ENCODE measurements at regions not wholly inside any gene's neighbourhood (a gene's known extent, or its start where the extent isn't known, plus 50 kb on each side); places are given as distances from the start of the nearest gene placed in this dataset.
"Not testable (repeated sequence)": the region's sequence is repeated elsewhere in the genome, so short reads cannot be mapped to it uniquely, and the experiment has no call there.

GRCh38 chr2:16057661-16058060 lies 117.3 kb downstream of the MYCN start:
- no peak for DNase-seq

- no peak for DNase-seq
Measured at GRCh38 chr2:16055848-16056580, 115.7 kb downstream of the MYCN start.

DNA sequence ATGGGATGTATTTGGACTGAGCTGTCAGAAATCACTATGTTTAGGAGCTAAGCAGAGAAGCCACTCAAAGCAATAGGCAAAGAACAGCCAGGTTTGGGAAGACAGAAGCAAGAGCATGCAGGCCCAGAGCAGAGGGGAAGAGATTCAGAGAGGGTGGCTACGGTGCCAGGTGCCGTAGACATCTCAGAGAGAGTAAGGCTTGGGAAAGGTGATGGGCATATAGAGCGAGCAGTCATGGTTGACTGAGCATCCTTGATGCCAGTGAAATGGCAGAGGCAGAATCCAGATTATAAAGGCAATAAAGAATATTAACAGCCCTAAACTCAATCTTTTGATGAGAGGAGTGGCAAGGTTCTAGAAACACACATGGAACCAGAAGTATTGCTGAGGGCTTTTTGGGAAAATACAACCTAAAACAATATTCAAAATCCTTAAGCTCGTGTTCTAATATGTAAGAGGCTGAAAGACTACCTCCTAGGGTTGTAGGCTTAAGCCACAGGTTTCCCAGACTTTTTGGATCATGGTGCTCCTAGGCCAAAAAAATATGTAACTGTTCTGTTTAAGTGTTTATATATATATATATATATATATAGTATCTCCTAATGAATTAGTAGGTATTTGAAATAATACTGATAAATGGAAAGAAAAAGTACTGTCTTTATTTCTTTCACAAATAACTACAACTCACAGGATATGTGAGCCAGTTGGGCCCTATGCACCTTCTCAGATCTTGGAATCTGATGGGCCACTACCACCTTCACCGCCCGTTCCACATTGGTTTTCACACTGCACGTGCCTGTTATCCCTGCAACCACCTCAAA lies 113.3 kb downstream of the MYCN start:
- DNase-seq, result no peak

DNA sequence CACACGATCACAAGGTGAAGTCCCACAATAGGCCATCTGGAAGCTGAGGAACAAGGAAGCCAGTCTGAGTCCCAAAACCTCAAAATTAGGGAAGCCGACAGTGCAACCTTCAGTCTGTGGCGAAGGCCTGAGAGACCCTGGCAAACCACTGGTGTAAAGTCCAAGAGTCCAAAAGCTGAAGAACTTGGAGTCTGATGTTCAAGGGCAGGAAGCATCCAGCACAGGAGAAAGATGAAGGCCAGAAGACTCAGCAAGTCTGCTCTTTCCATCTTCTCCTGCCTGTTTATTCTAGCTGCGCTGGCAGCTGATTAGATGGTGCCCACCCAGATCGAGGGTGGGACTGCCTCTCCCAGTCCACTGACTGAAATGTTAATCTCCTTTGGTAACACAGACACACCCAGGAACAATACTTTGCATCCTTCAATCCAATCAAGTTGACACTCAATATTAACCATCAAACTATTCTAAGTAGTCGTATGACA lies 112.3 kb downstream of the MYCN start:
- not testable (repeated sequence) for DNase-seq

- DNase-seq, result no peak
Measured at GRCh38 chr2:16051841-16052564, 111.7 kb downstream of the MYCN start.

DNA sequence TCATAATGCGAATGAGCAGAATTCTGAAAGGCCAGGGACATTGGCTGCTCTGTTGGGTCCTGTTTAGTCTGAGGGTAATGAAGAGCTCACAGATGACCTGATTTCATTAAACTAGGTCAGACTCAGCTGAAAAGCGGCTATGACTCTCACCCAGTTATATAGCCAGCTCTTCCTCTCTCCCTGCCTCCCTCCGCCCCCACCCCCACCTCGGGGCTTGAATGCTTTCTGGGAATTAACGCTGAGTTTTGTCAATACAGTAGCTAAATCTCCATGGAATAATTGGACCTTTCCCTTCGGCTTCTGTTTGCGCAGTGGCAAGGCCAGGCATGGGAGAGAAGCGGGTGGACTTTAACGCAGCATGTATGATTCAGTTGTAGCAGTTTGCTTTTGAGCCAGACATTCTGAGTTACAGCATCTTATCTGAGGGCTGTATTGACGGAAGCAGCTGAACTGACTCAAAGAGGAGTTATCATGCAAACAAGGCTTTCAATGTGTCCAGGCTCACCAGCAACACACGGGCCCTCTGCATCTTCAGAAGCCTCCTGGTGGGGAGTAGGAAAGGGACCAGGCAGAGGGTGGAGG lies 110.6 kb downstream of the MYCN start:
- DNase-seq, result no peak

DNA sequence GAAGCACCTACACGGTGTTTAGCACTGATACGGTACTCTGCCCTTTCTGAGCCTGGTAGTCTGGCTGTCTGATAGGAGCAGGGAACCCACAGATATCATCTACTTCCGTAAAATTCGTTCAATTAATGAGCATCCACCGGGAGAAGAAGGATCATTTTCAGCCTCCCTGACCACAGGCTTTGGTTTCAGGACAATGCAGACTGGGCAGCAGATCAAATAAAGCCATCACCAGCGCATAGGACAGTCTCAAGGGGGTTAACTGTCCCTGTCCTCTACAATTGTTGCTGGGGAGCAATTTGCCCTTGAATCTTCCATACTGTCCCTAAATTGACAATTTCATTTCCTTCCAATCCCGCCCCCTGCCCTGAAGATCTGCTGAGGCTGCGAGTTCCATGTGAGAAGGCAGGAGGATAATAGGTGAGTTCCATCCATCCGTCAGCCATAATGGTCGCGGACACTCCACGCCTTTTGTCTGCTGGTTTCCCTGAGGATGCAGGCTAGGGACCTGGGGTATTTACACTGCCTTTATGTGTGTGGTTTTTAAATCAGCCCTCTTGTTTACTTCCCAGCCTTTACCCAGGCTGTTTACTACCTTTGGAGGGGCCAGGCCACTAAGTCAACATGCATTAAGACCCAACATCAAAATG lies 110.0 kb downstream of the MYCN start:
- DNase-seq, result no peak

- no peak for DNase-seq
Measured at GRCh38 chr2:16049406-16049805, 109.1 kb downstream of the MYCN start.

DNA sequence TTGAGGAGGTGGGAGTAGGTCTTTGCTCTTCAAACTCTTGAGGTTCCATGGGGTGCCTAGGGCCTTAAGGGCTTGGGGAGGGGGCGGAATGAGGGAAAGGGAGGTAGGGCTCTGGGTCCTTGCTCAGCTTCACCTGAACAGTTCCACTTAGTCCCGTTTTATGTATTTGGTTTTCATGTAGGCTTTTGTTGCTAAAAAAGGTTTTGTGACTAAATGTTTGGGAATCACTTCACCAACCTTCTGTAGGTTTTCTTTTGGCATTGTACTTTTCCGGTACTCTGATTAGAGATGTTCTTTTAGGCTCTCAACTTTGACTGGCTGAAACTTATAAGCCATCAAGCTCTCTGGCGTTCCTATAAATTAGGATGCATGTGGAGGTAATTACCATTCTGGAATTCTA lies 108.1 kb downstream of the MYCN start:
- no peak for DNase-seq

DNA sequence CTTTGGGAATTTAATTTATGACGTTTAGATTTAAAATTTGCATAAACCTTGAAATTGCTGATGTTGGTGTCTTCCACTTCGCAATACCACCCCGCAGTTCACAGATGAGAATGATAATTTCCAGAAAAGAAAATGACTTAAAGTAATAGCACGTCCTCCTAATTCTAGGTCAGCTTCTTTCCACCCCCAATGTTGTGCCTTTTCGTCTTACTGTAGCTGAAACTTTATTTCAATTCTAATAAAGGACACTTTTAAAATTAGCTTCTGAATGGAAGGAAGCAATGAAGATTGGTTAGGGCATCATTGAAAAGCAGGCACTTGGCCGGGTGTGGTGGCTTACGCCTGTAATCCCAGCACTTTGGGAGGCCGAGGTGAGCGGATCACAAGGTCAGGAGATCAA lies 107.4 kb downstream of the MYCN start:
- DNase-seq, result no peak

DNA sequence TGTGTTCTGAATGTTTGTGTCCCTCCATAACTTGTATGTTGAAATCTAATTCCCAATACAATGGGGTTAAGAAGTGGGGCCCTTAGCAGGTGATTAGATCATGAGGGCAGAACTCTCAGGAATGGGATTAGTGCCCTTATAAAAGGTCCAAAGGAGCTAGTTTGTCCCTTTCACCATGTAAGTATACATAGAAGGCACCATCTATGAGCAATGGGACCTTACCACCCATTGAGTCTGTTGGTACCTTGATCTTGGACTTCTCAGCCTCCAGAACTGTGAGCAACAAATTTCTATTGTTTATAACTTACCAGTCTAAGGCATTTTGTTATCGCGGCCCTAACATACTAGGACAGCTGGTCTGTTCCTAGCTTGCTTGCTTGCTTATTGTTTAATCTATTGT lies 106.3 kb downstream of the MYCN start:
- no peak for DNase-seq

DNA sequence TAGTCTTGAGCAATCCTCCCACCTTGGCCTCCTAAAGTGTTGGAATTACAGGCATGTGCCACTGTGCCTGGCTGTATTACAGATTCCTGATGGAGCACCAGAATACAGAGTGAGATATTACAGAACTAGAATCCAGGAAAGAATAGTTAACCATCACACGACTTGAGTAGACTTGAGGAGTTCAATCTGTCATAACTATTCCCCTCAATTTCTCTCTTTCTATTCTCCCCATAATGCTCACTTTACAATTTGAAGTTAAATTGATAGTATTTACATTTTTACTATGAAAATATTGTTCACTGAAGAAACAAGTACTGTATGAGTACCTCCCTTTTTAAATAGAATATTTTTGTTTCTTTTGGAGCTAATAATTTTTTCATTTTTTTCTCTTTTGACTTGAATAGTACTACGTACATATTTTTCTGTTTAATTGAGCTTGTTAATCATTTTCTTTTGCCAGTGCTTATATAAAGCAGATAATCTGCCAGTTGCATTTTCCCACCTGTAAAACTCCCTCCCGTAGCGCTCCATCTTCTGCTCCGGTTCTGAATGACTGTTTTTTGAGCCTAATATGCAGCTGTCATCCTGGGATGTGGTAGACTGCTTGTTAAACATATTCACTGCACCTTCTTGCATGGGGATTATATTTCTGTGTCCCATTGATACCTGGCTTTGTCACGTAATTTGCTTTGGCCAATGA lies 105.5 kb downstream of the MYCN start:
- no peak for DNase-seq

DNA sequence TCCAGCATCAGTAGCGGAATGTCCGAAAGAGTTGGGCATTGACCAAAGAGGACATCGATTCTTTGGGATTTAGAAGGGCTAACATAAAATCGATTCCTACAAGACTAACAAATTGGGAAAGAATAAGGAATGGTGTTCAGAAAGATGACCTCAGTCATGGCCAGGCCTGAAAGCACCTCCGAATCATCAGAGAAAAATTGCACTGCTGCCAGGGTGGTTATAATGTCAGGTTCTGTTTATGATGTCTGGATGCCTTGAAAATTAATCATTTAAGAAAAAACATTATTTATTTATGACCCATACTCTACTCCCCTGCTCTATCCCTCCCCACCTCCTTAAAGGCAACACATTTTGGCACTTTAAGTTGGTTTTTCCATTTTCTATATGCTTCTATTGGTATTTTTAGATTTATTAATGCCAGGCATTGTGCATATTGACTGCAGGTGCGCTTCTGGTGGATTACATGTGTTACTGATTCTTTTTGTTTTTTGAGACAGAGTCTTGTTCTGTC lies 104.7 kb downstream of the MYCN start:
- DNase-seq, result no peak

DNA sequence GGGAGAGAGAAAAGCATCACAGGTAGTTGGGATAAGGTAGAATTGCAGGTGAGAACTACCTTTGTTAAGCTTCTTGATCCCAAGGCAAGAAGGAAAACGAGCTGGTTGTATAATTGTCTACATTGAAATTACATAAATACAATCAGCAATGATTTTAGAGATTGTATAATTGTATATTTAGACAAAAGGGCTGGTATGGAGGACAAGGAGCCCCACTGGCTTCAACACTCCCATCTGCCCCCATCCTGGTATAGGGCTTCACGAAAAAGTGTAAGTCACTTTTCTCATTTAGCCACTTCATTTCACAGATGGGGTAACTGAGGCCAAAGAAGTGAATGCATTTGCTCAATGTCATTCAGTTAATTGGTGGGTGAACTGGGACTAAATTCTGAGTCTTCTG lies 103.3 kb downstream of the MYCN start:
- DNase-seq, result no peak

- DNase-seq, result no peak
Measured at GRCh38 chr2:16043192-16043591, 102.8 kb downstream of the MYCN start.

DNA sequence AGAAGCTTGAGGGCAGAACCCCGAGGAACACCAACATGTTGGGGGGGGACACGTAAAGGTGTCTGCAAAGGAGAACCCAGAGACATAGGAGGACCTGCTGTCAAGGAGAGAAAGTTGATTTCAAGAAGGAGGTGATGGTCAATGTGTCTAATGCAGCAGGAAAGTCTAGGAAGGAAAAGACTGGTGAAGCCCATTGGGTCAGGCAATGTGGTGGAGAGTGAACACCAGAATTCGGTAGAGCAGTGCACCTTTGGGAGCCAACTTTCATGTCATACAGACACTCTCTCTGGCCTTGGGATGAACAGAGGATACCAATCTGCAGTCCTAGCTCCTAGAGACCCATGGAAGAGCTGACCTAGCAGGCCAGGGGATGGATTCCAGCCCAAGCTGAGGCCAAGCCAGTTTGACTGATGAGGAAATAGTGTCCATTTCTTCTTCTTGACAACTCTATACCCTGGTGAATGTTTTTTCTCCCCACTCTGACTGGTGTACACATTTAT lies 101.9 kb downstream of the MYCN start:
- no peak for DNase-seq

GRCh38 chr2:16040271-16041010 lies 100.1 kb downstream of the MYCN start:
- DNase-seq, result no peak

DNA sequence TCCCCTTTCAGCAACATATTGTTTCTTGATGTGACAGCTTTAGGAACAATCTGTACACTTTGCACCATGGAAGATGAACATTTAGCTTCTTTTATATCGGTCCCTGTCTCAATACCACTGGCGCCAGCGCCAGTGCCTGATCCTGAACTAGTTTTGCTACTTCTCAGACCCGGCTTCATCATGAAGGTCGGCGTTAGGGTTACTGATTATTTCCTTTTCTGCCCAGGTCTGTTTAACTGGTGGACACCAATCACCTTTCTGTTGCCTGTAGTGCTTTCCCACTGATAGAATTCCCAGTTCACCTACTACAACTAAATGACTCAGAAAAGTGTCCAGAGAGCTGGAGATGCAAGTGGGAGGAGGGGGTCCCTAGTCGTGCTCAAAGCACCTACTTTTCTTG lies 99.5 kb downstream of the MYCN start:
- no peak for DNase-seq

DNA sequence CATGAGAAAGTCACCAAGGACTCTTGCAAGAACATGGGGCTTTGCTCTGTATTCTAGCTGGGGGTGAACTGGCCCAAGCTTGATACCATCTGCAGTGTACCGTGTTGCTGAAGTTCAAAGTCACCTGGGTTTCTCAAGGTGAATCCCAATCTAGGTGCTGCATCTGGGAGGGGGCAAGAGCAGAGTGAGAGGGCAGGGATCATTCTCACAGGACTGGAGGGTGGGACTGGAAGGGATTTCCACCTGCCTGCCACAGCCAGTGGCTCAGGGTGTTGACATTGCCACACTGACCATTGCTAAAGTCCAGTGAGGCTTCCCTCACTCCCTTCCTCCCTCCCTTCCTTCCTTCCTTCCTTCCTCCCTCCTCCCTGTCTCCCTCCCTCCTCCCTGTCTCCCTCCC lies 98.7 kb downstream of the MYCN start:
- DNase-seq, result no peak

- DNase-seq, result no peak
Measured at GRCh38 chr2:16038621-16039020, 98.3 kb downstream of the MYCN start.
